ENCODE measurements at regions not wholly inside any gene's neighbourhood (a gene's known extent, or its start where the extent isn't known, plus 50 kb on each side); places are given as distances from the start of the nearest gene placed in this dataset.

DNA sequence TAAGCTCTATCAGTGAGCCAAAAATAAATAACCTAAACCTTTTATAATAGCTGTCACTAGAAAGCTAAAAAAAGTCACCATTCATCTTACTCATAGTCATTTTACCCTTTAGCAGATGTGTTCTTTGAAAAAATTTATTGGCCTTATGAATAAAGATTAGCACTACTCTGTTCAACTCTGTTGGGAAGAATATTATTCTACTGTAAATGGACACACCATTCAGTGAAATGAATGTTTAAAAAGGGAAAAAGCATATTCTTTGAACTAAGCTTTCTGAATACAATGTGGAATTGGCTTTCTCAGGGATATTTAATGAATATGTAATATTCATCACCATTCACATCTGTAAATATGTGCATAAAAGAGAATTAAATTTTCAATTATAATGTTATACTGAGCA lies 422.0 kb downstream of the CBLN2 start:
- TF ChIP-seq SUZ12 (IDR thresholded peaks at IDR 0.05; ENCODE audit: extremely low read depth, insufficient read depth, insufficient read length): no peak
- no peak for TF ChIP-seq ZNF274 (IDR thresholded peaks at IDR 0.05; ENCODE audit: low read depth, low read length)
- no peak for TF ChIP-seq YY1 (IDR thresholded peaks at IDR 0.05; ENCODE audit: insufficient read depth, insufficient read length)
